ENCODE measurements at regions not wholly inside any gene's neighbourhood (a gene's known extent, or its start where the extent isn't known, plus 50 kb on each side); places are given as distances from the start of the nearest gene placed in this dataset.

DNA sequence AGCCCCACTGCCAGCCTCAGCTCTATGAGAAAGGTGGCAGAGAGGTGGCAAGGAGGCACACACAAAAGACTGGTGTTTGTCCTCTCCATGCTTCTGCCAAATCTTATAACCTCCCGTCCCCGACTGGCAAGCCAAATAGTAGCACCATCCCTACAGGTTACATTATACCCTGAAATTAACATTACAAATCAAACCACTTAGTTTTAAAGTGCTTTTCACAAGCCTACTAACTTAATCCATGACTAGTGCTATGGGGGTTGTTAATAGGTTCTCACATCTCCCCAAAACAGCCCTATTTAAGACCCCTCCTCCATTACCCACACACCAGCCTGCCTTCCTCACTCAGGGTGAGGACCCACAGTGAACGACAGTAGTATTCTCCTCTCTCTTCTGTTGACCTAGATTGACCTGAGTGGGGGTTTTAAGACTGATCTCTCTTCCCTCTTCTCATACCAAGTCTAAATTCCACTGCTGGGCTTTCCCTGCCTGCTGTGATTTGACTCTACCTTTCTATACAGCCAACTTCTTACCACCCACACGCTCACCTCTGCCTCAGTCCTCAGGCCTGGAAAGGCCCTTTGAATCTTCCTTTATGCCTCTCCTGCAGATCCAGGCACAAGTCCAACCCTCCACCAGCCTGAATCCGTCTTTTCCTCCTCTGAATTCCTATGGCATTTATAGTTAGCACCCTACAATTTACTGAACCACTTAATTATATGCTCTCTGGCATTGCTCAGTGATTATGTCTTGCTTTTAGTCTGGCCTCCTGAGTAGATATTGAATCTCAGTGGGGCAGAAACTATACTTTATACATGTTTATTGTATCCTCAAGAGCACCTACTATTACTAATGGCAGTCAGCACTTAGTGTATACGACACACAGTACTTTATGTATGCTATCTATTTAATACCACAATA is 116.1 kb downstream of the TMEM174 start:
- Histone ChIP-seq H3K27ac (ENCODE audit: low read depth, low read length) (no peak overlapping the region), H3K4me1 (ENCODE audit: control insufficient read depth, insufficient read depth, low read length) (peaks cover 9% of the 10 kb centered on the region), H3K27me3 (ENCODE audit: control insufficient read depth, insufficient read depth, low read length) (peaks cover 22% of the 10 kb centered on the region), H3K9me3 (ENCODE audit: control insufficient read depth, insufficient read depth, low read length) (no peaks in the 10 kb centered on the region), H3K4me3 (ENCODE audit: low read depth, low read length) (no peak overlapping the region), H3K36me3 (ENCODE audit: control insufficient read depth, insufficient read depth, low read length) (no peaks in the 10 kb centered on the region)
- WGBS (ENCODE audit: insufficient coverage) = 59% methylated on average over 2 of the region's 6 CpGs
- DNase-seq (ENCODE audit: low read depth in 4 of 6, low spot score in 6 of 6) = no peak

- H3K27me3 ChIP-seq (ENCODE audit: control insufficient read depth, insufficient read depth, low read length) = peaks cover 22% of the 10 kb centered on the region
Measured at GRCh38 chr5:73286896-73287295, 113.9 kb downstream of the TMEM174 start.

GRCh38 chr5:73284985-73285384 is 112.0 kb downstream of the TMEM174 start:
- no peak overlapping the region for H3K4me3 ChIP-seq (ENCODE audit: low read depth, low read length)
- 40% methylated on average over 1 of the region's 3 CpGs for WGBS (ENCODE audit: insufficient coverage)
- DNase-seq (ENCODE audit: low read depth in 4 of 6, low spot score in 6 of 6) = no peak
- H3K36me3 ChIP-seq (ENCODE audit: control insufficient read depth, insufficient read depth, low read length) = no peaks in the 10 kb centered on the region
- peaks cover 26% of the 10 kb centered on the region for H3K4me1 ChIP-seq (ENCODE audit: control insufficient read depth, insufficient read depth, low read length)
- no peak overlapping the region for H3K27ac ChIP-seq (ENCODE audit: low read depth, low read length)
- H3K27me3 ChIP-seq (ENCODE audit: control insufficient read depth, insufficient read depth, low read length) = peaks cover 13% of the 10 kb centered on the region
- H3K9me3 ChIP-seq (ENCODE audit: control insufficient read depth, insufficient read depth, low read length) = no peaks in the 10 kb centered on the region

More at GRCh38 chr5:73286896-73287295, 113.9 kb downstream of the TMEM174 start:
- H3K4me1 ChIP-seq (ENCODE audit: control insufficient read depth, insufficient read depth, low read length) = peaks cover 13% of the 10 kb centered on the region
- DNase-seq (ENCODE audit: low read depth in 4 of 6, low spot score in 6 of 6) = no peak
- H3K27ac ChIP-seq (ENCODE audit: low read depth, low read length) = no peak overlapping the region
- H3K9me3 ChIP-seq (ENCODE audit: control insufficient read depth, insufficient read depth, low read length) = no peaks in the 10 kb centered on the region
- no peak overlapping the region for H3K4me3 ChIP-seq (ENCODE audit: low read depth, low read length)
- H3K36me3 ChIP-seq (ENCODE audit: control insufficient read depth, insufficient read depth, low read length) = no peaks in the 10 kb centered on the region
- 100% methylated on average over 1 of the region's 1 CpG for WGBS (ENCODE audit: insufficient coverage)

- DNase-seq (ENCODE audit: low read depth in 4 of 6, low spot score in 6 of 6) = no peak
Measured at GRCh38 chr5:73284220-73284795, 111.3 kb downstream of the TMEM174 start.

GRCh38 chr5:73282923-73283322 is 109.9 kb downstream of the TMEM174 start:
- H3K4me1 ChIP-seq (ENCODE audit: control insufficient read depth, insufficient read depth, low read length) = peaks cover 26% of the 10 kb centered on the region
- H3K4me3 ChIP-seq (ENCODE audit: low read depth, low read length) = no peak overlapping the region
- peaks cover 10% of the 10 kb centered on the region for H3K27me3 ChIP-seq (ENCODE audit: control insufficient read depth, insufficient read depth, low read length)
- H3K27ac ChIP-seq (ENCODE audit: low read depth, low read length) = no peak overlapping the region
- H3K36me3 ChIP-seq (ENCODE audit: control insufficient read depth, insufficient read depth, low read length) = no peaks in the 10 kb centered on the region
- H3K9me3 ChIP-seq (ENCODE audit: control insufficient read depth, insufficient read depth, low read length) = no peaks in the 10 kb centered on the region
- DNase-seq (ENCODE audit: low read depth in 4 of 6, low spot score in 6 of 6) = no peak

More at GRCh38 chr5:73284220-73284795, 111.3 kb downstream of the TMEM174 start:
- Histone ChIP-seq H3K27me3 (ENCODE audit: control insufficient read depth, insufficient read depth, low read length) (peaks cover 13% of the 10 kb centered on the region), H3K27ac (ENCODE audit: low read depth, low read length) (no peak overlapping the region), H3K4me3 (ENCODE audit: low read depth, low read length) (no peak overlapping the region), H3K4me1 (ENCODE audit: control insufficient read depth, insufficient read depth, low read length) (peaks cover 26% of the 10 kb centered on the region), H3K36me3 (ENCODE audit: control insufficient read depth, insufficient read depth, low read length) (no peaks in the 10 kb centered on the region), H3K9me3 (ENCODE audit: control insufficient read depth, insufficient read depth, low read length) (no peaks in the 10 kb centered on the region)
- 71% methylated on average over 1 of the region's 7 CpGs for WGBS (ENCODE audit: insufficient coverage)

- Histone ChIP-seq H3K4me3 (ENCODE audit: low read depth, low read length) (no peak overlapping the region), H3K27me3 (ENCODE audit: control insufficient read depth, insufficient read depth, low read length) (peaks cover 10% of the 10 kb centered on the region), H3K4me1 (ENCODE audit: control insufficient read depth, insufficient read depth, low read length) (peaks cover 26% of the 10 kb centered on the region), H3K9me3 (ENCODE audit: control insufficient read depth, insufficient read depth, low read length) (no peaks in the 10 kb centered on the region), H3K27ac (ENCODE audit: low read depth, low read length) (no peak overlapping the region), H3K36me3 (ENCODE audit: control insufficient read depth, insufficient read depth, low read length) (no peaks in the 10 kb centered on the region)
- WGBS (ENCODE audit: insufficient coverage) = no CpG with 5 or more reads among the region's 7 CpGs
- no peak for DNase-seq (ENCODE audit: low read depth in 4 of 6, low spot score in 6 of 6)
Measured at GRCh38 chr5:73282383-73282782, 109.4 kb downstream of the TMEM174 start.

- Histone ChIP-seq H3K4me3 (ENCODE audit: low read depth, low read length) (no peak overlapping the region), H3K27ac (ENCODE audit: low read depth, low read length) (peak overlapping the region; percentile 30), H3K36me3 (ENCODE audit: control insufficient read depth, insufficient read depth, low read length) (no peaks in the 10 kb centered on the region), H3K4me1 (ENCODE audit: control insufficient read depth, insufficient read depth, low read length) (peaks cover 26% of the 10 kb centered on the region), H3K27me3 (ENCODE audit: control insufficient read depth, insufficient read depth, low read length) (peaks cover 10% of the 10 kb centered on the region), H3K9me3 (ENCODE audit: control insufficient read depth, insufficient read depth, low read length) (no peaks in the 10 kb centered on the region)
- DNase-seq (ENCODE audit: low read depth in 4 of 6, low spot score in 6 of 6) = peak in 2 of 6 donors; percentile 71 to 82
- WGBS (ENCODE audit: insufficient coverage) = 51% methylated on average over 9 of the region's 20 CpGs
Measured at GRCh38 chr5:73280821-73281746, 108.1 kb downstream of the TMEM174 start.

DNA sequence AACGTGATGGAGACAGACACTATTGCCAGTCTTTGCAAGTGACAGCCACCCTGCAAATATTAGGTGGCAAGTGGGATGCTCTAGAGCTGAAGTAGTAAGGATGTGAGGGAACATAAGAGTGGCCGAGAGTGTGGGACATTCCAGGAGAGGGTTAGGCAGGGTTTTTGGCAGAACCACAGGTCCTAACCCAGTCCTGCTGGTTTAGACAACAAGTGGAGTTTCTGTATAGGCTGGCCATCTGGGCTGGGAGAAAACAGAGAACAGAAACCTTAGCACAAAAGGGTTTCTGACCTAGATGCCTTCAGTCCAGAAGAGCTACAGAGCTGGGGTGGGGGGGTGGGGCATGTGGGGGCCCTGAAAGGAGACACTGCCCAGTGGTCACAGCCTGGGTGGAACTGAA is 107.4 kb downstream of the TMEM174 start:
- 46% methylated on average over 2 of the region's 2 CpGs for WGBS (ENCODE audit: insufficient coverage)
- no peaks in the 10 kb centered on the region for H3K36me3 ChIP-seq (ENCODE audit: control insufficient read depth, insufficient read depth, low read length)
- H3K4me1 ChIP-seq (ENCODE audit: control insufficient read depth, insufficient read depth, low read length) = peaks cover 28% of the 10 kb centered on the region
- no peak overlapping the region for H3K4me3 ChIP-seq (ENCODE audit: low read depth, low read length)
- no peak for DNase-seq (ENCODE audit: low read depth in 4 of 6, low spot score in 6 of 6)
- H3K9me3 ChIP-seq (ENCODE audit: control insufficient read depth, insufficient read depth, low read length) = no peaks in the 10 kb centered on the region
- H3K27me3 ChIP-seq (ENCODE audit: control insufficient read depth, insufficient read depth, low read length) = peaks cover 10% of the 10 kb centered on the region
- peak overlapping the region; percentile 25 for H3K27ac ChIP-seq (ENCODE audit: low read depth, low read length)

DNA sequence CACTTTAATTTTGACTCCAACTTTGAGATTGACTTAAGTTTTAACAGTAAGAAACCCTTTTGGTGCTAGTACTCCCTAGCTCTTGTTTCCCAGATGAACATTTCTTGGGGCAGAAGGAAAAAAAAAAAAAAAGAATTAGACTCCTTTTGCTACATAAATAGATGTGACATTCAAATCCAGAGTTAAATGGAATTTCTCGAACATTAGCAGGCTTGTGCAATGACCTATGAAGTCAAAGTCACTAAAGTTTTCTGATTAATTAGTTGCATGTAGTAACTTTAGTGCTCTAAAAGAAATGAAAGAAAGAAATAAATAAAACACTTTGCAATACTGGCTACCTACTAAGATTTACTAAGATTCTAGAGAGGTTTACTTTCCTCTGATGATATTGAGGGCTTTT is 106.8 kb downstream of the TMEM174 start:
- no peak for DNase-seq (ENCODE audit: low read depth in 4 of 6, low spot score in 6 of 6)
- Histone ChIP-seq H3K4me3 (ENCODE audit: low read depth, low read length) (no peak overlapping the region), H3K9me3 (ENCODE audit: control insufficient read depth, insufficient read depth, low read length) (no peaks in the 10 kb centered on the region), H3K36me3 (ENCODE audit: control insufficient read depth, insufficient read depth, low read length) (no peaks in the 10 kb centered on the region), H3K4me1 (ENCODE audit: control insufficient read depth, insufficient read depth, low read length) (peaks cover 31% of the 10 kb centered on the region), H3K27me3 (ENCODE audit: control insufficient read depth, insufficient read depth, low read length) (peaks cover 10% of the 10 kb centered on the region), H3K27ac (ENCODE audit: low read depth, low read length) (no peak overlapping the region)
- no CpG with 5 or more reads among the region's 1 CpG for WGBS (ENCODE audit: insufficient coverage)

Measured in spinal cord (tissue), 9 donors.